OCI-LY1 (cell line): ENCODE measurements at regions not wholly inside any gene's neighbourhood (a gene's known extent, or its start where the extent isn't known, plus 50 kb on each side); places are given as distances from the start of the nearest gene placed in this dataset.
"Not testable (repeated sequence)": the region's sequence is repeated elsewhere in the genome, so short reads cannot be mapped to it uniquely, and the experiment has no call there.

Experiments used
- H2AFZ ChIP-seq: fragments of 200-600 bp; sonication (generic), shearing (Covaris generic); 2 replicates; pipeline ENCODE4 v1.6.0; 2014; ENCODE audit warnings: antibody characterized with exemption, mild to moderate bottlenecking, low read length
- H3F3A ChIP-seq: fragments of 200-600 bp; sonication (generic), shearing (Covaris generic); 2 replicates; pipeline ENCODE4 v1.6.0; 2014; ENCODE audit warnings: mild to moderate bottlenecking, antibody characterized with exemption, low read length, moderate library complexity; ENCODE audit not compliant: insufficient read depth
- H3K27ac ChIP-seq: fragments of 200-600 bp; sonication (generic); 2 replicates; pipeline ENCODE4 v1.5.1; 2014; ENCODE audit warnings: low read length, mixed run types, mild to moderate bottlenecking, low read depth; ENCODE audit not compliant: poor library complexity, severe bottlenecking
- H3K27me3 ChIP-seq: fragments of 200-600 bp; sonication (generic); 2 replicates; pipeline ENCODE4 v1.6.0; 2014; ENCODE audit warnings: antibody characterized with exemption, mild to moderate bottlenecking, low read length, moderate library complexity; ENCODE audit not compliant: insufficient read depth
- H3K36me3 ChIP-seq: fragments of 200-600 bp; sonication (generic); 2 replicates; pipeline ENCODE4 v1.6.1; 2014; ENCODE audit warnings: mild to moderate bottlenecking, antibody characterized with exemption, low read length, moderate library complexity, mixed read lengths; ENCODE audit not compliant: insufficient read depth
- H3K4me1 ChIP-seq: fragments of 200-600 bp; sonication (generic); 2 replicates; pipeline ENCODE4 v1.5.1; 2014; ENCODE audit warnings: mild to moderate bottlenecking, low read length, moderate library complexity; ENCODE audit not compliant: insufficient read depth, severe bottlenecking
- H3K4me2 ChIP-seq: fragments of 200-600 bp; sonication (generic), shearing (Covaris generic); 2 replicates; pipeline ENCODE4 v1.6.1; 2014; ENCODE audit warnings: low read length
- H3K4me3 ChIP-seq: fragments of 200-600 bp; sonication (generic); 2 replicates; pipeline ENCODE4 v1.5.1; 2014; ENCODE audit warnings: low read length, low read depth, mild to moderate bottlenecking, mixed read lengths; ENCODE audit not compliant: poor library complexity, severe bottlenecking
- H3K79me2 ChIP-seq: fragments of 200-600 bp; shearing (Covaris generic); 2 replicates; pipeline ENCODE4 v1.6.1; 2016; ENCODE audit warnings: mixed run types, low read length, mixed read lengths; ENCODE audit not compliant: insufficient read depth
- H3K9ac ChIP-seq: fragments of 200-600 bp; sonication (generic), shearing (Covaris generic); 2 replicates; pipeline ENCODE4 v1.6.1; 2014; ENCODE audit warnings: mild to moderate bottlenecking, low read length, mixed read lengths
- H3K9me2 ChIP-seq: fragments of 200-600 bp; sonication (generic), shearing (Covaris generic); 2 replicates; pipeline ENCODE4 v1.6.1; 2014; ENCODE audit warnings: low read depth, mild to moderate bottlenecking, low read length, mixed read lengths
- H3K9me3 ChIP-seq: fragments of 200-600 bp; shearing (Covaris generic); 2 replicates; pipeline ENCODE4 v1.6.1; 2014; ENCODE audit warnings: low read length, mixed read lengths
- H4K20me1 ChIP-seq: fragments of 200-600 bp; sonication (generic), shearing (Covaris generic); 2 replicates; pipeline ENCODE4 v1.6.0; 2016; ENCODE audit warnings: mild to moderate bottlenecking, low read length; ENCODE audit not compliant: insufficient read depth
- EZH2 ChIP-seq: fragments of 200-600 bp; sonication (generic), shearing (Covaris generic); IDR thresholded peaks from 2 replicates; pipeline ENCODE4 v1.8.0; 2017; ENCODE audit warnings: borderline replicate concordance, mixed run types, mild to moderate bottlenecking, antibody characterized with exemption, low read length, moderate library complexity, mixed read lengths
- TF ChIP-seq, protein P1 (sequence below): fragments of 200-600 bp; sonication (generic), shearing (Covaris generic); IDR thresholded peaks from 2 replicates; pipeline ENCODE4 v1.5.1; 2017; ENCODE audit warnings: mild to moderate bottlenecking, antibody characterized with exemption, low read length, moderate library complexity, mixed read lengths

DNA sequence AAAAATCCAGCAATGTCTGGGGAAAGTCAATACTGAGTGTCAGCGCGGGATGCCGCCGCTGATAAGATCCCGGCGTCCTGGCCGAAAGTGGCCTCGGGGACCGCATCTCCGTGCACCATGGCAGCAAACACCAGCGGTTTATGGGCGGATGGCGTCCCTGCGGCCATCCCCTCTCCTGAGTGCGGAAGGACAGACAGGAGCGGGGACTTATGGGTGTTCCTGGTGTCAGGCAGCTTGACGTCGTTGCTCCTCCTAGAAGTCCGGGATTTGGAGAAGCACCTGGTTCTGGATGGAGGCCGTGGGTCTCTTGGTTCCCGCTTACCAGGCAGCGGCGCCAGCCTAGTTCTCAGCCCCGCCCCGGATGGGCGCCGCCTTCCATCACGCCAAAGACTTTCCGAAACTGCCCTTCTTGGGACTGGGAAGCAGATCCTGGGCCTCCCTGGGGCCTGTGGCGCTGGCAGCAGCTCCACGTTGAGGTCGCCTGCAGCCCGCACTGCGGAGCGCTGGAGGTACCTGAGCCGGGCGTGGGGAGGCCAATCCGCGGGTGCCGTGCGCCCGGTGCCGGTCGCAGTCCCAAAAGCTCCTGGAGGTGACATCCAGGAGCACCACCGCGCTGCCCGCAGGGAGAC is 119.1 kb downstream of the CCDC74A start:
- Histone ChIP-seq H2AFZ (no peak overlapping the region), H3K9me3 (no peaks in the 10 kb centered on the region), H3K4me2 (no peak overlapping the region), H3K79me2 (no peaks in the 10 kb centered on the region), H3K4me3 (no peak overlapping the region), H3F3A (no peaks in the 10 kb centered on the region), H3K9ac (no peak overlapping the region), H3K27ac (no peak overlapping the region), H4K20me1 (no peaks in the 10 kb centered on the region), H3K27me3 (no peaks in the 10 kb centered on the region), H3K36me3 (no peaks in the 10 kb centered on the region), H3K4me1 (peaks cover under 1% of the 10 kb centered on the region), H3K9me2 (no peaks in the 10 kb centered on the region)
- TF ChIP-seq EZH2 = no peak
- TF ChIP-seq, protein P1, sequence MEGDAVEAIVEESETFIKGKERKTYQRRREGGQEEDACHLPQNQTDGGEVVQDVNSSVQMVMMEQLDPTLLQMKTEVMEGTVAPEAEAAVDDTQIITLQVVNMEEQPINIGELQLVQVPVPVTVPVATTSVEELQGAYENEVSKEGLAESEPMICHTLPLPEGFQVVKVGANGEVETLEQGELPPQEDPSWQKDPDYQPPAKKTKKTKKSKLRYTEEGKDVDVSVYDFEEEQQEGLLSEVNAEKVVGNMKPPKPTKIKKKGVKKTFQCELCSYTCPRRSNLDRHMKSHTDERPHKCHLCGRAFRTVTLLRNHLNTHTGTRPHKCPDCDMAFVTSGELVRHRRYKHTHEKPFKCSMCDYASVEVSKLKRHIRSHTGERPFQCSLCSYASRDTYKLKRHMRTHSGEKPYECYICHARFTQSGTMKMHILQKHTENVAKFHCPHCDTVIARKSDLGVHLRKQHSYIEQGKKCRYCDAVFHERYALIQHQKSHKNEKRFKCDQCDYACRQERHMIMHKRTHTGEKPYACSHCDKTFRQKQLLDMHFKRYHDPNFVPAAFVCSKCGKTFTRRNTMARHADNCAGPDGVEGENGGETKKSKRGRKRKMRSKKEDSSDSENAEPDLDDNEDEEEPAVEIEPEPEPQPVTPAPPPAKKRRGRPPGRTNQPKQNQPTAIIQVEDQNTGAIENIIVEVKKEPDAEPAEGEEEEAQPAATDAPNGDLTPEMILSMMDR = no peak

DNA sequence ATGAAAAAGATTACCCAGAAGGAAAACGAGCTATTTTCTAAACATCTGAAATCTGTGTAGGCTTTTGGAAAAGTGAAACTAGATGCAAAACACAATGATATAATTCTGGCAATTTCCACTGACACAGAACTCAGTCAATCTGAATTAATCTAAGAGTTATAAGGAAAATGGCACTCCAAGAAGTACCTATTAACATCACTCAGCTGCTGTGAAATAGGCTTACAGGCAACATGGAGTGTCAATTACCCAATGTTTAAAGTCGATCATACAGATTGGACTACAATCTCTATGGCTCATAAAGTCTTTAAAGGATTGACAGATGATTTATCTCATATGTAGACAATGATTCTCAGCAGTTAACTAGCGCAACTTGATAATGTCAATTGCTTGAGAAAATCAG is 120.9 kb downstream of the CCDC74A start:
- H3K9me3 ChIP-seq, H3K4me2 ChIP-seq, H3K79me2 ChIP-seq, H3K27ac ChIP-seq, H3K9me2 ChIP-seq, H3F3A ChIP-seq, H3K9ac ChIP-seq, H3K36me3 ChIP-seq, H3K27me3 ChIP-seq, H3K4me1 ChIP-seq, H4K20me1 ChIP-seq, H3K4me3 ChIP-seq, H2AFZ ChIP-seq: not testable (repeated sequence)

DNA sequence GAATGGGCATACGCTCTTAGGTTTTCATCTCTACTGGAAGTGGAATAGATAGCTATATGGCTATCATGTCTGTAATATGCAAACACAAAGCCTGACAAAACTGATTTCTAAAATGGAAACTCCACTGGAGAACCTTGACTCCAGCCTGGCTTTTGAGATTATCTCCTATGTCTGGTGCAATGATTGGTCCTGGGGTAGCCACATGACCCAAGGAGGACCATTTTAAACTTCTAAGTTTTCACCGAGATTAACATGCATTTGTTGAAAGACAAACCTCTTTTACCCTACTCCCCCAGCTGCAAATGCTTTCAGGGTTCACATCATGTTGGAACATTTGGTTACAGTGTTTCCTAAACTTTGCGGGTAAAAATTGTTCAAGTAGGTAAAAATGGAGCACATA is 124.6 kb downstream of the CCDC74A start:
- H3F3A ChIP-seq, H2AFZ ChIP-seq, H3K27ac ChIP-seq, H3K36me3 ChIP-seq, H3K9me2 ChIP-seq, H3K9me3 ChIP-seq, H3K79me2 ChIP-seq, H3K4me1 ChIP-seq, H3K27me3 ChIP-seq, H3K4me2 ChIP-seq, H3K4me3 ChIP-seq, H4K20me1 ChIP-seq, H3K9ac ChIP-seq: not testable (repeated sequence)

- H3K27ac ChIP-seq, H3K9me2 ChIP-seq, H3K9ac ChIP-seq, H3K4me1 ChIP-seq, H3K27me3 ChIP-seq, H2AFZ ChIP-seq, H3F3A ChIP-seq, H3K36me3 ChIP-seq, H3K4me3 ChIP-seq, H3K79me2 ChIP-seq, H4K20me1 ChIP-seq, H3K4me2 ChIP-seq, H3K9me3 ChIP-seq: not testable (repeated sequence)
Observed at GRCh38 chr2:131654107-131654506, 126.4 kb downstream of the CCDC74A start.
